Glutamatergic neuron (in vitro differentiated cells): ENCODE measurements at regions not wholly inside any gene's neighbourhood (a gene's known extent, or its start where the extent isn't known, plus 50 kb on each side); places are given as distances from the start of the nearest gene placed in this dataset.

ENCODE experiments used
- DNase-seq: peaks from one replicate; pipeline ENCODE4 v3.0.0; 2022
- H3K27ac Mint-ChIP-seq: one replicate; pipeline ENCODE4 v1.8.0; 2020; ENCODE audit warnings: mild to moderate bottlenecking, mixed read lengths, inconsistent platforms; ENCODE audit not compliant: unreplicated experiment
- H3K27me3 Mint-ChIP-seq: one replicate; pipeline ENCODE4 v1.8.0; 2020; ENCODE audit warnings: mild to moderate bottlenecking, moderate library complexity, mixed read lengths, inconsistent platforms; ENCODE audit not compliant: unreplicated experiment
- H3K36me3 Mint-ChIP-seq: one replicate; pipeline ENCODE4 v1.8.0; 2020; ENCODE audit warnings: mild to moderate bottlenecking, mixed read lengths, inconsistent platforms; ENCODE audit not compliant: unreplicated experiment
- H3K4me1 Mint-ChIP-seq: one replicate; pipeline ENCODE4 v1.8.0; 2020; ENCODE audit warnings: mild to moderate bottlenecking, low read depth, mixed read lengths, inconsistent platforms; ENCODE audit not compliant: unreplicated experiment
- H3K4me3 Mint-ChIP-seq: one replicate; pipeline ENCODE4 v1.8.0; 2020; ENCODE audit warnings: mild to moderate bottlenecking, mixed read lengths, inconsistent platforms; ENCODE audit not compliant: unreplicated experiment
- H3K9me3 Mint-ChIP-seq: one replicate; pipeline ENCODE4 v1.8.0; 2020; ENCODE audit warnings: mild to moderate bottlenecking, moderate library complexity, mixed read lengths, inconsistent platforms; ENCODE audit not compliant: unreplicated experiment
- CTCF ChIP-seq: fragments of 200-600 bp; sonication (generic); IDR thresholded peaks from one replicate; pipeline ENCODE4 v1.5.0; 2021; ENCODE audit not compliant: partially characterized antibody, unreplicated experiment

- H3K4me3 Mint-ChIP-seq, result no peak overlapping the region
- no peak for DNase-seq
- H3K4me1 Mint-ChIP-seq, result peaks cover 19% of the 10 kb centered on the region
- TF ChIP-seq CTCF, result no peak
- H3K27me3 Mint-ChIP-seq, result no peaks in the 10 kb centered on the region
- H3K36me3 Mint-ChIP-seq, result peaks cover 5% of the 10 kb centered on the region
- peak overlapping the region; percentile 23 for H3K27ac Mint-ChIP-seq
- H3K9me3 Mint-ChIP-seq, result no peaks in the 10 kb centered on the region
These were observed 1139.8 kb downstream of the CDH11 start for GRCh38 chr16:63982110-63982509.

GRCh38 chr16:63981639-63982038 lies 1140.2 kb downstream of the CDH11 start:
- Mint-ChIP-seq H3K9me3 (no peaks in the 10 kb centered on the region), H3K36me3 (peaks cover under 1% of the 10 kb centered on the region), H3K4me3 (no peak overlapping the region), H3K27me3 (no peaks in the 10 kb centered on the region), H3K4me1 (peaks cover 19% of the 10 kb centered on the region), H3K27ac (no peak overlapping the region)
- no peak for TF ChIP-seq CTCF
- peak; percentile 18 for DNase-seq

- Mint-ChIP-seq H3K9me3 (no peaks in the 10 kb centered on the region), H3K4me1 (peaks cover 19% of the 10 kb centered on the region), H3K27me3 (no peaks in the 10 kb centered on the region), H3K27ac (peak overlapping the region; percentile 72), H3K36me3 (no peaks in the 10 kb centered on the region), H3K4me3 (no peak overlapping the region)
- no peak for DNase-seq
- TF ChIP-seq CTCF, result no peak
These were observed 1141.1 kb downstream of the CDH11 start for GRCh38 chr16:63980763-63981162.

- H3K4me1 Mint-ChIP-seq, result peaks cover 19% of the 10 kb centered on the region
- H3K36me3 Mint-ChIP-seq, result no peaks in the 10 kb centered on the region
- H3K27ac Mint-ChIP-seq, result no peak overlapping the region
- H3K9me3 Mint-ChIP-seq, result no peaks in the 10 kb centered on the region
- H3K4me3 Mint-ChIP-seq, result no peak overlapping the region
- H3K27me3 Mint-ChIP-seq, result no peaks in the 10 kb centered on the region
- DNase-seq, result no peak
- no peak for TF ChIP-seq CTCF
These were observed 1143.6 kb downstream of the CDH11 start for GRCh38 chr16:63978240-63978639.

GRCh38 chr16:63976345-63976744 lies 1145.5 kb downstream of the CDH11 start:
- Mint-ChIP-seq H3K4me1 (peaks cover 9% of the 10 kb centered on the region), H3K27me3 (no peaks in the 10 kb centered on the region), H3K36me3 (no peaks in the 10 kb centered on the region), H3K4me3 (no peak overlapping the region), H3K27ac (no peak overlapping the region), H3K9me3 (no peaks in the 10 kb centered on the region)
- no peak for TF ChIP-seq CTCF
- DNase-seq, result no peak
